ENCODE measurements at regions not wholly inside any gene's neighbourhood (a gene's known extent, or its start where the extent isn't known, plus 50 kb on each side); places are given as distances from the start of the nearest gene placed in this dataset.

GRCh38 chr1:14061204-14061603 is 361.2 kb downstream of the PRDM2 start:
- no peak overlapping the region for H3K27ac ChIP-seq
- TF ChIP-seq CTCF (conservative IDR thresholded peaks at IDR 0.05) (no peak), ZFX (IDR thresholded peaks at IDR 0.05) (no peak)

GRCh38 chr1:14061722-14062121 is 361.7 kb downstream of the PRDM2 start:
- TF ChIP-seq CTCF (conservative IDR thresholded peaks at IDR 0.05) (no peak), ZFX (IDR thresholded peaks at IDR 0.05) (no peak)

GRCh38 chr1:14062669-14063068 is 362.7 kb downstream of the PRDM2 start:
- no peak overlapping the region for H3K27ac ChIP-seq
- TF ChIP-seq CTCF (conservative IDR thresholded peaks at IDR 0.05) (no peak), ZFX (IDR thresholded peaks at IDR 0.05) (no peak)

More at GRCh38 chr1:14061722-14062121, 361.7 kb downstream of the PRDM2 start:
- no peak overlapping the region for H3K27ac ChIP-seq

- TF ChIP-seq ZFX (IDR thresholded peaks at IDR 0.05) (no peak), CTCF (conservative IDR thresholded peaks at IDR 0.05) (no peak)
Observed at GRCh38 chr1:14064649-14065442, 364.9 kb downstream of the PRDM2 start.

GRCh38 chr1:14065486-14065885 is 365.5 kb downstream of the PRDM2 start:
- no peak overlapping the region for H3K27ac ChIP-seq

More at GRCh38 chr1:14064649-14065442, 364.9 kb downstream of the PRDM2 start:
- H3K27ac ChIP-seq: no peak overlapping the region

GRCh38 chr1:14067036-14067435 is 367.0 kb downstream of the PRDM2 start:
- TF ChIP-seq ZFX (IDR thresholded peaks at IDR 0.05) (no peak), CTCF (conservative IDR thresholded peaks at IDR 0.05) (no peak)
- H3K27ac ChIP-seq: no peak overlapping the region

More at GRCh38 chr1:14065486-14065885, 365.5 kb downstream of the PRDM2 start:
- TF ChIP-seq CTCF (conservative IDR thresholded peaks at IDR 0.05): no peak
- TF ChIP-seq ZFX (IDR thresholded peaks at IDR 0.05): no peak

GRCh38 chr1:14067711-14068110 is 367.7 kb downstream of the PRDM2 start:
- H3K27ac ChIP-seq: no peak overlapping the region

More at GRCh38 chr1:14067711-14068110, 367.7 kb downstream of the PRDM2 start:
- TF ChIP-seq CTCF (conservative IDR thresholded peaks at IDR 0.05) (no peak), ZFX (IDR thresholded peaks at IDR 0.05) (no peak)

Data from C4-2B (cell line).